ENCODE measurements at regions not wholly inside any gene's neighbourhood (a gene's known extent, or its start where the extent isn't known, plus 50 kb on each side); places are given as distances from the start of the nearest gene placed in this dataset.

DNA sequence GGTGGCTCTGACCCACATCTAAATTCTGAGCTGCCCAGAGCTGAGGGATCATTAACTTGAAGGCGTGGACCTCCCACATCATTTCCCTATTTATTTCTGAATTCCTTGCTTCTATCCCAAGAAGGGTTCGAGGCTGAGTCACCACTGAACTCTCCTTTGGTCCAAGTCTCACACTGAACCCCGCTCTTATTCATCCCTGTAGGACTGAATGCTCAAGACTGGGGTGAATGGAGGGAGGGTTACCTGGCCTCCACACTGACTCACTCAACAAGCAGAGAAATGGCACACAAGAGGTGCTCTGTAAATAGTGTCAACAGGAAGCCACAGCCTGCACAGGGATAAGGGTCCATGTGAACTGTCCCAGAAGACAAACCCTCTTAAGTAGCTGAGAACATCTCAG is 79.1 kb upstream of the FSTL4 start:
- Histone ChIP-seq H3K36me3 (ENCODE audit: insufficient read depth, low read length) (no peaks in the 10 kb centered on the region), H4K20me1 (ENCODE audit: insufficient read depth) (no peaks in the 10 kb centered on the region), H3K27ac (ENCODE audit: low read length) (no peak overlapping the region), H3K79me2 (replicated peaks; ENCODE audit: insufficient read depth, low read length) (no peaks in the 10 kb centered on the region), H3F3A (ENCODE audit: insufficient read depth, low read length, poor library complexity, severe bottlenecking) (no peaks in the 10 kb centered on the region), H3K4me3 (ENCODE audit: low read length) (no peak overlapping the region), H3K9me3 (ENCODE audit: low read length) (no peaks in the 10 kb centered on the region), H2AFZ (ENCODE audit: low read depth, low read length) (no peak overlapping the region), H3K9ac (ENCODE audit: low read length) (no peak overlapping the region), H3K27me3 (ENCODE audit: insufficient read depth, low read depth, low read length) (no peaks in the 10 kb centered on the region), H3K9me2 (ENCODE audit: insufficient read depth, low read length) (no peaks in the 10 kb centered on the region), H3K4me2 (ENCODE audit: low read length) (no peak overlapping the region)
- TF ChIP-seq EZH2 (IDR thresholded peaks at IDR 0.05; ENCODE audit: borderline replicate concordance, insufficient read depth, low read length, poor library complexity, severe bottlenecking) (no peak), EP300 (conservative IDR thresholded peaks at IDR 0.05; ENCODE audit: poor library complexity, severe bottlenecking) (no peak), POLR2AphosphoS5 (IDR thresholded peaks at IDR 0.05) (no peak), RAD21 (conservative IDR thresholded peaks at IDR 0.05) (no peak), TAF1 (IDR thresholded peaks at IDR 0.05; ENCODE audit: low read depth) (no peak), SMC3 (conservative IDR thresholded peaks at IDR 0.05; ENCODE audit: poor library complexity) (no peak), MXI1 (conservative IDR thresholded peaks at IDR 0.05; ENCODE audit: poor library complexity, severe bottlenecking) (no peak)
- TF ChIP-seq, protein P1, sequence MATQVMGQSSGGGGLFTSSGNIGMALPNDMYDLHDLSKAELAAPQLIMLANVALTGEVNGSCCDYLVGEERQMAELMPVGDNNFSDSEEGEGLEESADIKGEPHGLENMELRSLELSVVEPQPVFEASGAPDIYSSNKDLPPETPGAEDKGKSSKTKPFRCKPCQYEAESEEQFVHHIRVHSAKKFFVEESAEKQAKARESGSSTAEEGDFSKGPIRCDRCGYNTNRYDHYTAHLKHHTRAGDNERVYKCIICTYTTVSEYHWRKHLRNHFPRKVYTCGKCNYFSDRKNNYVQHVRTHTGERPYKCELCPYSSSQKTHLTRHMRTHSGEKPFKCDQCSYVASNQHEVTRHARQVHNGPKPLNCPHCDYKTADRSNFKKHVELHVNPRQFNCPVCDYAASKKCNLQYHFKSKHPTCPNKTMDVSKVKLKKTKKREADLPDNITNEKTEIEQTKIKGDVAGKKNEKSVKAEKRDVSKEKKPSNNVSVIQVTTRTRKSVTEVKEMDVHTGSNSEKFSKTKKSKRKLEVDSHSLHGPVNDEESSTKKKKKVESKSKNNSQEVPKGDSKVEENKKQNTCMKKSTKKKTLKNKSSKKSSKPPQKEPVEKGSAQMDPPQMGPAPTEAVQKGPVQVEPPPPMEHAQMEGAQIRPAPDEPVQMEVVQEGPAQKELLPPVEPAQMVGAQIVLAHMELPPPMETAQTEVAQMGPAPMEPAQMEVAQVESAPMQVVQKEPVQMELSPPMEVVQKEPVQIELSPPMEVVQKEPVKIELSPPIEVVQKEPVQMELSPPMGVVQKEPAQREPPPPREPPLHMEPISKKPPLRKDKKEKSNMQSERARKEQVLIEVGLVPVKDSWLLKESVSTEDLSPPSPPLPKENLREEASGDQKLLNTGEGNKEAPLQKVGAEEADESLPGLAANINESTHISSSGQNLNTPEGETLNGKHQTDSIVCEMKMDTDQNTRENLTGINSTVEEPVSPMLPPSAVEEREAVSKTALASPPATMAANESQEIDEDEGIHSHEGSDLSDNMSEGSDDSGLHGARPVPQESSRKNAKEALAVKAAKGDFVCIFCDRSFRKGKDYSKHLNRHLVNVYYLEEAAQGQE (IDR thresholded peaks at IDR 0.05; ENCODE audit: borderline replicate concordance) = no peak

DNA sequence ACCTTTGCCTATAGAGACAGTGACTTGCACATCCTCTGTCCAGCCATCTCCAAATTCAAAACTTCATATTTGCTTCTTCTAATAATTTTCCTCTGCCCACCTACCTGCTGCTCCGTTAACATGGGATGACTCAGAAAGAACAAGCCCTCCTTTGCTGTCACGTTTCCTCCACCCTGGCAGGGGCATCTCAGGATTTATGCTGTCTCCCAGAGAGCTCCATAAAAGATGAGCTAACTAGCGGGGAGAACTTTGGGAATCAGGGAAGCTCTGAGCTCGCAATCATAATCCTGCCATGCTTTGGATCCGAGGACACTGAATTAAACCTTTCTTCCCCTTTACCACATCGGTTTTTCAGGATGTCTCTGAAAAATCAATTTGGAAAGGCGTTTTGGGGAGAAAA is 78.4 kb upstream of the FSTL4 start:
- H2AFZ ChIP-seq (ENCODE audit: low read depth, low read length) = no peak overlapping the region
- TF ChIP-seq, protein P1 (IDR thresholded peaks at IDR 0.05; ENCODE audit: borderline replicate concordance) = no peak
- no peak for TF ChIP-seq TAF1 (IDR thresholded peaks at IDR 0.05; ENCODE audit: low read depth)
- no peak for TF ChIP-seq RAD21 (conservative IDR thresholded peaks at IDR 0.05)
- no peak for TF ChIP-seq MXI1 (conservative IDR thresholded peaks at IDR 0.05; ENCODE audit: poor library complexity, severe bottlenecking)
- no peak for TF ChIP-seq EZH2 (IDR thresholded peaks at IDR 0.05; ENCODE audit: borderline replicate concordance, insufficient read depth, low read length, poor library complexity, severe bottlenecking)
- TF ChIP-seq, protein P2, sequence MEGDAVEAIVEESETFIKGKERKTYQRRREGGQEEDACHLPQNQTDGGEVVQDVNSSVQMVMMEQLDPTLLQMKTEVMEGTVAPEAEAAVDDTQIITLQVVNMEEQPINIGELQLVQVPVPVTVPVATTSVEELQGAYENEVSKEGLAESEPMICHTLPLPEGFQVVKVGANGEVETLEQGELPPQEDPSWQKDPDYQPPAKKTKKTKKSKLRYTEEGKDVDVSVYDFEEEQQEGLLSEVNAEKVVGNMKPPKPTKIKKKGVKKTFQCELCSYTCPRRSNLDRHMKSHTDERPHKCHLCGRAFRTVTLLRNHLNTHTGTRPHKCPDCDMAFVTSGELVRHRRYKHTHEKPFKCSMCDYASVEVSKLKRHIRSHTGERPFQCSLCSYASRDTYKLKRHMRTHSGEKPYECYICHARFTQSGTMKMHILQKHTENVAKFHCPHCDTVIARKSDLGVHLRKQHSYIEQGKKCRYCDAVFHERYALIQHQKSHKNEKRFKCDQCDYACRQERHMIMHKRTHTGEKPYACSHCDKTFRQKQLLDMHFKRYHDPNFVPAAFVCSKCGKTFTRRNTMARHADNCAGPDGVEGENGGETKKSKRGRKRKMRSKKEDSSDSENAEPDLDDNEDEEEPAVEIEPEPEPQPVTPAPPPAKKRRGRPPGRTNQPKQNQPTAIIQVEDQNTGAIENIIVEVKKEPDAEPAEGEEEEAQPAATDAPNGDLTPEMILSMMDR (IDR thresholded peaks at IDR 0.05; ENCODE audit: poor library complexity, severe bottlenecking) = no peak
- H3K9me2 ChIP-seq (ENCODE audit: insufficient read depth, low read length) = no peaks in the 10 kb centered on the region
- no peaks in the 10 kb centered on the region for H3K79me2 ChIP-seq (replicated peaks; ENCODE audit: insufficient read depth, low read length)
- H4K20me1 ChIP-seq (ENCODE audit: insufficient read depth) = no peaks in the 10 kb centered on the region
- H3K36me3 ChIP-seq (ENCODE audit: insufficient read depth, low read length) = no peaks in the 10 kb centered on the region
- no peak overlapping the region for H3K4me3 ChIP-seq (ENCODE audit: low read length)
- H3K9me3 ChIP-seq (ENCODE audit: low read length) = no peaks in the 10 kb centered on the region
- no peak overlapping the region for H3K9ac ChIP-seq (ENCODE audit: low read length)
- no peaks in the 10 kb centered on the region for H3F3A ChIP-seq (ENCODE audit: insufficient read depth, low read length, poor library complexity, severe bottlenecking)
- H3K27me3 ChIP-seq (ENCODE audit: insufficient read depth, low read depth, low read length) = no peaks in the 10 kb centered on the region
- H3K4me2 ChIP-seq (ENCODE audit: low read length) = no peak overlapping the region
- no peak overlapping the region for H3K27ac ChIP-seq (ENCODE audit: low read length)

Measured in neural cell (in vitro differentiated cells).